ENCODE measurements at regions not wholly inside any gene's neighbourhood (a gene's known extent, or its start where the extent isn't known, plus 50 kb on each side); places are given as distances from the start of the nearest gene placed in this dataset.

GRCh38 chr12:87344699-87345098 lies 684.5 kb downstream of the C12orf50 start:
- TF ChIP-seq CTCF (IDR thresholded peaks at IDR 0.05; ENCODE audit: low read depth, low read length, poor library complexity, severe bottlenecking) (no peak), EZH2phosphoT487 (IDR thresholded peaks at IDR 0.05; ENCODE audit: borderline replicate concordance, low read length) (no peak)

Measured in DOHH2 (cell line).